Caco-2 (cell line): ENCODE measurements at regions not wholly inside any gene's neighbourhood (a gene's known extent, or its start where the extent isn't known, plus 50 kb on each side); places are given as distances from the start of the nearest gene placed in this dataset.

Experiments used
- BruUV-seq: library from RNA; stranded (reverse); fragments of 400-500 nt; replicated peaks from 2 replicates; lab custom pipeline; 2021; lab: Mats Ljungman, UMichigan
- CTCF ChIA-PET: fragments of 300-600 bp; sonication (Branson Sonifier 250); formaldehyde crosslinking; loops from one replicate; lab custom pipeline; 2022; ENCODE audit warnings: antibody characterized with exemption; lab: Charles Lee
- POLR2A ChIA-PET: fragments of 300-600 bp; sonication (Branson Sonifier 250); formaldehyde crosslinking; loops from one replicate; lab custom pipeline; 2022; ENCODE audit warnings: antibody characterized with exemption; lab: Charles Lee
- DNase-seq, 2 experiments: peaks; one replicate each; pipeline versions ENCODE4 v3.0.0 to v3.0.0-alpha.2; 2020 to 2022
- H3K27me3 ChIP-seq: replicated peaks from 2 replicates; pipeline ENCODE4 v1.6.0; 2011; ENCODE audit warnings: low read length; ENCODE audit not compliant: control insufficient read depth, insufficient read depth
- H3K36me3 ChIP-seq: 2 replicates; pipeline ENCODE4 v1.5.1; 2011; ENCODE audit warnings: low read length; ENCODE audit not compliant: control insufficient read depth, insufficient read depth
- H3K4me1 ChIP-seq: fragments of 250-450 bp; sonication (Bioruptor Pico); 2 replicates; pipeline ENCODE4 v1.5.1; 2020; ENCODE audit warnings: mild to moderate bottlenecking
- H3K4me3 ChIP-seq: 2 replicates; pipeline ENCODE4 v1.5.1; 2011; ENCODE audit warnings: low read depth, mild to moderate bottlenecking, control low read depth, low read length
- H3K9me3 ChIP-seq: fragments of 250-450 bp; sonication (Bioruptor Pico); 2 replicates; pipeline ENCODE4 v1.5.1; 2020; ENCODE audit warnings: mild to moderate bottlenecking, moderate library complexity
- H3K27ac Mint-ChIP-seq: one replicate; pipeline ENCODE4 v1.8.0; 2022; ENCODE audit warnings: mixed read lengths; ENCODE audit not compliant: unreplicated experiment
- H3K27me3 Mint-ChIP-seq: one replicate; pipeline ENCODE4 v1.8.0; 2022; ENCODE audit warnings: mixed read lengths; ENCODE audit not compliant: insufficient read depth, unreplicated experiment
- H3K36me3 Mint-ChIP-seq: one replicate; pipeline ENCODE4 v1.8.0; 2022; ENCODE audit warnings: mild to moderate bottlenecking, mixed read lengths; ENCODE audit not compliant: insufficient read depth, unreplicated experiment
- H3K4me1 Mint-ChIP-seq: one replicate; pipeline ENCODE4 v1.8.0; 2022; ENCODE audit warnings: low read depth, mixed read lengths; ENCODE audit not compliant: unreplicated experiment
- H3K4me3 Mint-ChIP-seq: one replicate; pipeline ENCODE4 v1.8.0; 2022; ENCODE audit warnings: mild to moderate bottlenecking, moderate library complexity, mixed read lengths; ENCODE audit not compliant: unreplicated experiment
- H3K9me3 Mint-ChIP-seq: one replicate; pipeline ENCODE4 v1.8.0; 2022; ENCODE audit warnings: mixed read lengths; ENCODE audit not compliant: unreplicated experiment
- CTCF ChIP-seq, 2 experiments: fragments of 200-600 bp in 1 of 2; IDR thresholded peaks; 1 replicate in 1 of 2; 2 replicates in 1 of 2; pipeline versions ENCODE4 v1.5.1 to v1.8.0; 2011 to 2022; ENCODE audit warnings: antibody characterized with exemption in 1 of 2, control low read depth in 1 of 2, inconsistent platforms in 1 of 2, low read depth in 1 of 2, low read length in 1 of 2, mild to moderate bottlenecking in 1 of 2, moderate library complexity in 1 of 2; ENCODE audit not compliant: insufficient read depth in 1 of 2, severe bottlenecking in 1 of 2, unreplicated experiment in 1 of 2
- intact Hi-C: fragments of 100-400 bp; cut with micrococcal nuclease; formaldehyde crosslinking; loops from one replicate; pipeline ENCODE4 v1.10.0; 2022; ENCODE audit not compliant: unreplicated experiment

- Histone ChIP-seq H3K36me3 (no peaks in the 10 kb centered on the region), H3K4me1 (peaks cover 38% of the 10 kb centered on the region), H3K4me3 (no peak overlapping the region), H3K9me3 (0 out of 2 replicates have a peak, but pooled peaks cover 3% of the 10 kb centered on the region), H3K27me3 (no peaks in the 10 kb centered on the region)
- Mint-ChIP-seq H3K27ac (no peak overlapping the region), H3K36me3 (peaks cover 6% of the 10 kb centered on the region), H3K27me3 (no peaks in the 10 kb centered on the region), H3K4me3 (no peak overlapping the region), H3K9me3 (peaks cover 36% of the 10 kb centered on the region), H3K4me1 (peaks cover 50% of the 10 kb centered on the region)
- DNase-seq = no peak
- CTCF ChIA-PET = no interaction called here
- TF ChIP-seq CTCF (IDR thresholded peaks at IDR 0.05; ENCODE audit: insufficient read depth in 1 of 2, low read depth in 1 of 2, low read length in 1 of 2, severe bottlenecking in 1 of 2, unreplicated experiment in 1 of 2) = no peak
- POLR2A ChIA-PET = no interaction called here
- intact Hi-C loops = no loop called here
- BruUV-seq = no TSS peak
Measured at GRCh38 chr9:105052346-105052745, 124.4 kb upstream of the ABCA1 start.

DNA sequence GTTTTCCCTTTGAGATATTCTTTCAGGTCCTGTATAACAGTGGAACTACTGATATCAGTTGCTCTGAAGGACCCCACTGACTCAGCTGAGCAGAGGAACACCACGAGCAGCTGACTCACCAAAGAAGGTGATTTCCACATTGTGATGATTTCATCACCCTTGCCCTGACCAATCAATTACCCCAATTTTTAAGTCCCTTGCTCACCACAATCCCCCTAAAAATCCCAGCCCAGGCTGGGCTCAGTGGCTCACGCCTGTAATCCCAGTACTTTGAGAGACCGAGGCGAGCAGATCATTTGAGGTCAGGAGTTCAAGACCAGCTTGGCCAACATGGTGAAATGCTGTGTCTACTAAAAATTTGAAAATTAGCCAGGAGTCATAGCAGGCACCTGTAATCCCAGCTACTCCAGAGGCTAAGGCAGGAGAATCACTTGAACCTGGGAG lies 125.3 kb upstream of the ABCA1 start:
- intact Hi-C loops = no loop called here
- ChIA-PET POLR2A (no interaction called here), CTCF (no interaction called here)
- no peak for DNase-seq
- Mint-ChIP-seq H3K4me1 (peaks cover 41% of the 10 kb centered on the region), H3K36me3 (no peaks in the 10 kb centered on the region), H3K27ac (no peak overlapping the region), H3K4me3 (no peak overlapping the region), H3K9me3 (peaks cover 36% of the 10 kb centered on the region), H3K27me3 (no peaks in the 10 kb centered on the region)
- BruUV-seq = no TSS peak
- Histone ChIP-seq H3K36me3 (no peaks in the 10 kb centered on the region), H3K4me3 (no peak overlapping the region), H3K27me3 (no peaks in the 10 kb centered on the region), H3K4me1 (peaks cover 32% of the 10 kb centered on the region), H3K9me3 (0 out of 2 replicates have a peak, but pooled peaks cover 3% of the 10 kb centered on the region)
- no peak for TF ChIP-seq CTCF (IDR thresholded peaks at IDR 0.05; ENCODE audit: insufficient read depth in 1 of 2, low read depth in 1 of 2, low read length in 1 of 2, severe bottlenecking in 1 of 2, unreplicated experiment in 1 of 2)

DNA sequence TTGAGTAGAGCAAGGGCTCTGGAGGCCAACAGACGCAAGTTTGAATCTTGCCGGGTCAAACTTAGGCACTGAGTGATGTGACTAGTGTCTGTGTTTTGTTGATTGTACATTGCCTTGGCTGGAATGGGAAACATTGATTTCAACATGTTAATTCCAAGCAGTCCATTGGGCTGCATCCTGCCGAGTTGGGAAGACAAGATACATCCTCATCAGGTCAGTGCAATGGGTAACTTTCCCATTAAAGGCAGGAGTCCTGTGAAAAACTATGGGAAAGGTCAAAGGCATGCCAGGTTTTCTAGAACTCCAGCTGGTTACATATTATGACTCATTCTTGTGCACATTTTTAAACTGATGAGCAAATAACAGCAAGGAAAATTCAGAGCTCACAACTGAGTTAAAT lies 126.5 kb upstream of the ABCA1 start:
- Histone ChIP-seq H3K4me3 (no peak overlapping the region), H3K36me3 (no peaks in the 10 kb centered on the region), H3K27me3 (no peaks in the 10 kb centered on the region), H3K4me1 (peaks cover 20% of the 10 kb centered on the region), H3K9me3 (0 out of 2 replicates have a peak, but pooled peaks cover 3% of the 10 kb centered on the region)
- peaks cover 36% of the 10 kb centered on the region for H3K9me3 Mint-ChIP-seq
- H3K27me3 Mint-ChIP-seq = no peaks in the 10 kb centered on the region
- intact Hi-C loops = loop anchor here (1.0 kb wide), 1 partner anchor 10 kb away; no protein-coding TSS in a partner anchor
- no TSS peak for BruUV-seq
- ChIA-PET POLR2A (no interaction called here), CTCF (no interaction called here)
- no peak for TF ChIP-seq CTCF (IDR thresholded peaks at IDR 0.05; ENCODE audit: insufficient read depth in 1 of 2, low read depth in 1 of 2, low read length in 1 of 2, severe bottlenecking in 1 of 2, unreplicated experiment in 1 of 2)
- no peaks in the 10 kb centered on the region for H3K36me3 Mint-ChIP-seq
- no peak overlapping the region for H3K4me3 Mint-ChIP-seq
- DNase-seq = no peak
- H3K4me1 Mint-ChIP-seq = peaks cover 34% of the 10 kb centered on the region
- H3K27ac Mint-ChIP-seq = peak overlapping the region; percentile 23
